ENCODE measurements at regions not wholly inside any gene's neighbourhood (a gene's known extent, or its start where the extent isn't known, plus 50 kb on each side); places are given as distances from the start of the nearest gene placed in this dataset.
"Not testable (repeated sequence)": the region's sequence is repeated elsewhere in the genome, so short reads cannot be mapped to it uniquely, and the experiment has no call there.

DNA sequence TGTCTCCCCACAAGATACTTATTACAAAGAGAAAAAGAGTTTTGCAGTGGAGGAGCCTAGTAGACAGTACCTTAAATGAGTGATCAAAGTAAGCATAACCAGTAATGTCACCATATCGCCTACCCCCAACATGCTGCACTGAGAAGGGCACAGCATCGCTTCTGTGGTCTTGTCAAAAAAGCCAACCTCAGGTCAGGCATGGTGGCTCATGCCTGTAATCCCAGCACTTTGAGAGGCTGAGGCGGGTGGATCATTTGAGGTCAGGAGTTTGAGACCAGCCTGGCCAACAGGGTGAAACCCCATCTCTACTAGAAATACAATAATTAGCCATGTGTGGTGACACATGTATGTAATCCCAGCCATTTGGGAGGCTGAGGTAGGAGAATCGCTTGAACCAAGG, 135.8 kb upstream of the PRICKLE2 start:
- TF ChIP-seq, protein P1, sequence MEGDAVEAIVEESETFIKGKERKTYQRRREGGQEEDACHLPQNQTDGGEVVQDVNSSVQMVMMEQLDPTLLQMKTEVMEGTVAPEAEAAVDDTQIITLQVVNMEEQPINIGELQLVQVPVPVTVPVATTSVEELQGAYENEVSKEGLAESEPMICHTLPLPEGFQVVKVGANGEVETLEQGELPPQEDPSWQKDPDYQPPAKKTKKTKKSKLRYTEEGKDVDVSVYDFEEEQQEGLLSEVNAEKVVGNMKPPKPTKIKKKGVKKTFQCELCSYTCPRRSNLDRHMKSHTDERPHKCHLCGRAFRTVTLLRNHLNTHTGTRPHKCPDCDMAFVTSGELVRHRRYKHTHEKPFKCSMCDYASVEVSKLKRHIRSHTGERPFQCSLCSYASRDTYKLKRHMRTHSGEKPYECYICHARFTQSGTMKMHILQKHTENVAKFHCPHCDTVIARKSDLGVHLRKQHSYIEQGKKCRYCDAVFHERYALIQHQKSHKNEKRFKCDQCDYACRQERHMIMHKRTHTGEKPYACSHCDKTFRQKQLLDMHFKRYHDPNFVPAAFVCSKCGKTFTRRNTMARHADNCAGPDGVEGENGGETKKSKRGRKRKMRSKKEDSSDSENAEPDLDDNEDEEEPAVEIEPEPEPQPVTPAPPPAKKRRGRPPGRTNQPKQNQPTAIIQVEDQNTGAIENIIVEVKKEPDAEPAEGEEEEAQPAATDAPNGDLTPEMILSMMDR (IDR thresholded peaks at IDR 0.05; ENCODE audit: low read depth, low read length) = not testable (repeated sequence)
- not testable (repeated sequence) for TF ChIP-seq POLR2A (IDR thresholded peaks at IDR 0.05; ENCODE audit: extremely low read depth, insufficient read length)
